Endothelial cell of umbilical vein (primary cell): ENCODE measurements at regions not wholly inside any gene's neighbourhood (a gene's known extent, or its start where the extent isn't known, plus 50 kb on each side); places are given as distances from the start of the nearest gene placed in this dataset.

Experiments used
- BruUV-seq: library from RNA; stranded (reverse); fragments of 400-500 nt; replicated peaks from 2 replicates; lab custom pipeline; 2021; lab: Mats Ljungman, UMichigan
- CTCF ChIA-PET: fragments of 300-600, 350-600 bp; sonication (Branson Sonifier 250); formaldehyde crosslinking; loops from one replicate; lab custom pipeline; 2021; ENCODE audit warnings: antibody characterized with exemption, inconsistent platforms; lab: Charles Lee
- POLR2A ChIA-PET: fragments of 300-600, 350-600 bp; sonication (Branson Sonifier 250); formaldehyde crosslinking; loops from one replicate; lab custom pipeline; 2021; ENCODE audit warnings: antibody characterized with exemption, inconsistent platforms; lab: Charles Lee
- DNase-seq: peaks from one replicate; pipeline ENCODE4 v3.0.0-alpha.2; 2011; ENCODE audit warnings: low read depth, low spot score
- FAIRE-seq: peaks from 2 replicates; lab custom pipeline; 2011; peaks lifted over from hg19 to GRCh38; lab: Jason Lieb, UNC
- H2AFZ ChIP-seq: 2 replicates; pipeline ENCODE4 v1.6.0; 2012; ENCODE audit warnings: low read depth, low read length, control low read depth, inconsistent platforms
- H3K27ac ChIP-seq: 2 replicates; pipeline ENCODE4 v1.5.1; 2011; ENCODE audit warnings: low read depth, mild to moderate bottlenecking, control low read depth, low read length, moderate library complexity; ENCODE audit not compliant: insufficient read depth
- H3K27me3 ChIP-seq, 2 experiments: 2 replicates each; pipeline versions ENCODE4 v1.6.0 to v1.6.1; 2011; ENCODE audit warnings: low read length in 2 of 2, mixed read lengths in 1 of 2; ENCODE audit not compliant: control insufficient read depth in 2 of 2, insufficient read depth in 2 of 2
- H3K36me3 ChIP-seq, 2 experiments: 2 replicates in 1 of 2; 3 replicates in 1 of 2; pipeline ENCODE4 v1.5.1; 2011; ENCODE audit warnings: low read length in 2 of 2, mild to moderate bottlenecking in 1 of 2, moderate library complexity in 1 of 2; ENCODE audit not compliant: control insufficient read depth in 2 of 2, insufficient read depth in 2 of 2; ENCODE audit errors: extremely low read depth in 1 of 2
- H3K4me1 ChIP-seq: 3 replicates; pipeline ENCODE4 v1.5.1; 2011; ENCODE audit warnings: mild to moderate bottlenecking, low read length; ENCODE audit not compliant: control insufficient read depth, insufficient read depth; ENCODE audit errors: extremely low read depth
- H3K4me2 ChIP-seq: 2 replicates; pipeline ENCODE4 v1.6.1; 2011; ENCODE audit warnings: low read length, control low read depth, mixed read lengths; ENCODE audit not compliant: insufficient read depth
- H3K4me3 ChIP-seq, 3 experiments: fragments of 200-600 bp in 1 of 3; sonication (generic), shearing (Covaris generic) in 1 of 3; replicated peaks in 1 of 3; 2 replicates each; pipeline ENCODE4 v1.5.1; 2011 to 2016; ENCODE audit warnings: control low read depth in 3 of 3, low read length in 3 of 3, mild to moderate bottlenecking in 2 of 3, inconsistent platforms in 1 of 3, low read depth in 1 of 3, moderate library complexity in 1 of 3; ENCODE audit not compliant: insufficient read depth in 1 of 3
- H3K79me2 ChIP-seq: 2 replicates; pipeline ENCODE4 v1.6.0; 2012; ENCODE audit warnings: low read length, inconsistent platforms; ENCODE audit not compliant: control insufficient read depth, insufficient read depth
- H3K9ac ChIP-seq: replicated peaks from 2 replicates; pipeline ENCODE3; 2011; ENCODE audit warnings: low read length, control low read depth; ENCODE audit not compliant: insufficient read depth; ENCODE audit errors: extremely low read depth
- H3K9me1 ChIP-seq: replicated peaks from 3 replicates; pipeline ENCODE4 v1.6.0; 2011; ENCODE audit warnings: mild to moderate bottlenecking, low read length; ENCODE audit not compliant: control insufficient read depth, insufficient read depth; ENCODE audit errors: extremely low read depth
- H3K9me3 ChIP-seq: replicated peaks from 2 replicates; pipeline ENCODE4 v1.5.1; 2012; ENCODE audit warnings: low read length, inconsistent platforms; ENCODE audit not compliant: control insufficient read depth, insufficient read depth
- H4K20me1 ChIP-seq: replicated peaks from 2 replicates; pipeline ENCODE3; 2011; ENCODE audit warnings: mild to moderate bottlenecking, low read length; ENCODE audit not compliant: control insufficient read depth, insufficient read depth; ENCODE audit errors: extremely low read depth
- CTCF ChIP-seq, 2 donors: IDR thresholded peaks; 1 replicate in 1 of 2; 2 replicates in 1 of 2; pipeline ENCODE4 v1.5.1; 2011; ENCODE audit warnings: low read length in 2 of 2, mild to moderate bottlenecking in 2 of 2, moderate library complexity in 2 of 2, control low read depth in 1 of 2, inconsistent platforms in 1 of 2, low read depth in 1 of 2; ENCODE audit not compliant: insufficient read depth in 1 of 2; ENCODE audit errors: extremely low read depth in 1 of 2
- EZH2 ChIP-seq: IDR thresholded peaks from 2 replicates; pipeline ENCODE4 v1.6.1; 2012; ENCODE audit warnings: borderline replicate concordance, low read depth, mild to moderate bottlenecking, moderate library complexity, low read length, inconsistent platforms; ENCODE audit not compliant: severe bottlenecking
- FOS ChIP-seq: IDR thresholded peaks from 2 replicates; pipeline ENCODE4 v1.6.1; 2011; ENCODE audit warnings: mild to moderate bottlenecking, low read length, moderate library complexity, borderline replicate concordance; ENCODE audit not compliant: insufficient read depth
- GATA2 ChIP-seq: IDR thresholded peaks from 2 replicates; pipeline ENCODE4 v1.7.0; 2011; ENCODE audit warnings: low read depth, mild to moderate bottlenecking, moderate library complexity, mixed read lengths, low read length; ENCODE audit not compliant: insufficient read length, insufficient read depth
- JUN ChIP-seq: IDR thresholded peaks from 2 replicates; pipeline ENCODE4 v1.6.1; 2011; ENCODE audit warnings: borderline replicate concordance, low read depth; ENCODE audit not compliant: insufficient read length, insufficient read depth
- MAX ChIP-seq: IDR thresholded peaks from 2 replicates; pipeline ENCODE4 v1.6.1; 2011; ENCODE audit not compliant: insufficient read depth, insufficient read length
- MYC ChIP-seq: IDR thresholded peaks from one replicate; pipeline ENCODE4 v1.6.1; 2011; ENCODE audit warnings: mild to moderate bottlenecking, low read depth, low read length
- dilution Hi-C: fragments of 300-500 bp; cut with MboI; formaldehyde crosslinking; loops from one replicate; pipeline ENCODE4 v1.15.0; 2019; ENCODE audit warnings: low sequenced_read_pairs; ENCODE audit not compliant: extremely low pct_ligation_motif_present
- intact Hi-C: fragments of 100-400 bp; cut with micrococcal nuclease; formaldehyde crosslinking; loops from one replicate; pipeline ENCODE4 v1.10.0; 2022

- Histone ChIP-seq H3K4me3 (no peak overlapping the region), H3K79me2 (no peaks in the 10 kb centered on the region), H3K27ac (no peak overlapping the region), H3K9ac (no peak overlapping the region), H3K36me3 (no peaks in the 10 kb centered on the region), H3K4me1 (no peaks in the 10 kb centered on the region), H4K20me1 (no peaks in the 10 kb centered on the region), H3K27me3 (peaks cover 2% of the 10 kb centered on the region in 2 experiments), H2AFZ (no peak overlapping the region), H3K9me1 (no peaks in the 10 kb centered on the region), H3K9me3 (no peaks in the 10 kb centered on the region), H3K4me2 (no peak overlapping the region)
- intact Hi-C loops (loop anchor here (5.0 to 10.0 kb wide), 2 partner anchors 50 to 162 kb away; no protein-coding TSS in a partner anchor), dilution Hi-C loops (no loop called here)
- BruUV-seq: no TSS peak
- no peak for FAIRE-seq
- DNase-seq: no peak
- ChIA-PET POLR2A (no interaction called here), CTCF (interaction anchor here (1.0 kb wide), 1 partner anchor 163 kb away, joined by 3 read pairs; no protein-coding TSS in a partner anchor)
- TF ChIP-seq CTCF (IDR thresholded peaks at IDR 0.05; ENCODE audit: extremely low read depth in 1 of 2, insufficient read depth in 1 of 2, low read depth in 1 of 2, low read length in 2 of 2): no peak
- TF ChIP-seq FOS: no peak
- no peak for TF ChIP-seq MAX
- no peak for TF ChIP-seq JUN
- no peak for TF ChIP-seq MYC
- no peak for TF ChIP-seq EZH2
- no peak for TF ChIP-seq GATA2
Observed at GRCh38 chr15:35914573-35914972, 368.6 kb upstream of the DPH6 start.
